A549 (cell line): ENCODE measurements at regions not wholly inside any gene's neighbourhood (a gene's known extent, or its start where the extent isn't known, plus 50 kb on each side); places are given as distances from the start of the nearest gene placed in this dataset.

ENCODE experiments used
- BHLHE40 ChIP-seq: IDR thresholded peaks from 2 replicates; pipeline ENCODE4 v1.6.1; 2012; ENCODE audit warnings: low read depth, low read length, inconsistent platforms
- ESRRA ChIP-seq: fragments of 150-350 bp; IDR thresholded peaks from 2 replicates; pipeline ENCODE4 v1.6.1; 2014; ENCODE audit warnings: mild to moderate bottlenecking, low read length, borderline replicate concordance
- HDAC2 ChIP-seq: fragments of 200-600 bp; sonication (generic); IDR thresholded peaks from 2 replicates; pipeline ENCODE4 v1.6.1; 2016
- TF ChIP-seq, protein P1 (sequence below): fragments of >200 bp; sonication (Bioruptor Twin); formaldehyde crosslinking; IDR thresholded peaks from 3 replicates; pipeline ENCODE4 v1.5.1; 2016
- TF ChIP-seq, protein P2 (sequence below): IDR thresholded peaks from 2 replicates; pipeline ENCODE4 v1.6.1; 2012
- TF ChIP-seq, protein P3 (sequence below): fragments of 250-450 bp; sonication (Bioruptor Pico); IDR thresholded peaks from 2 replicates; pipeline ENCODE4 v1.5.0; 2021; ENCODE audit warnings: mild to moderate bottlenecking, moderate library complexity, borderline replicate concordance

DNA sequence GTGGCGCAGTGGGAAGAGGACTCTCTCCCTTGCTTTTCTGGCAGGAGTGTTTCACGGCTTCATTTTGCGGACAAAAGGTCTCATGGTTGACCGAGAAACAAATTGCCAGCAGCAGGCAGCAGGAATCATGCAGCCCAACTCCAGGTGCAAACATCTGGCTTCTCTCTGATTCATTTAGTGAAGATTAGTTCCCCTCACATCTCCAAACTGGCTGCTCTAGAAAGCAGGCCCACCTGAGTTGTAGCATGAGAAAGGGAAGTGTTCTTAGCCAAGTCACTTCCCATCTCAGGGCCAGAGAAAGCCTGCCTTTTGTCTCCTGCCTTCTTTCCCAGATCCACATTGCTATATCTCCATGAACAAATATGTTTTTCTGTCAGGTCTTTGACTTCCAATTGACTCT lies 120.8 kb upstream of the CCDC196 start:
- TF ChIP-seq HDAC2 (no peak), BHLHE40 (no peak), ESRRA (no peak)
- TF ChIP-seq, protein P1, sequence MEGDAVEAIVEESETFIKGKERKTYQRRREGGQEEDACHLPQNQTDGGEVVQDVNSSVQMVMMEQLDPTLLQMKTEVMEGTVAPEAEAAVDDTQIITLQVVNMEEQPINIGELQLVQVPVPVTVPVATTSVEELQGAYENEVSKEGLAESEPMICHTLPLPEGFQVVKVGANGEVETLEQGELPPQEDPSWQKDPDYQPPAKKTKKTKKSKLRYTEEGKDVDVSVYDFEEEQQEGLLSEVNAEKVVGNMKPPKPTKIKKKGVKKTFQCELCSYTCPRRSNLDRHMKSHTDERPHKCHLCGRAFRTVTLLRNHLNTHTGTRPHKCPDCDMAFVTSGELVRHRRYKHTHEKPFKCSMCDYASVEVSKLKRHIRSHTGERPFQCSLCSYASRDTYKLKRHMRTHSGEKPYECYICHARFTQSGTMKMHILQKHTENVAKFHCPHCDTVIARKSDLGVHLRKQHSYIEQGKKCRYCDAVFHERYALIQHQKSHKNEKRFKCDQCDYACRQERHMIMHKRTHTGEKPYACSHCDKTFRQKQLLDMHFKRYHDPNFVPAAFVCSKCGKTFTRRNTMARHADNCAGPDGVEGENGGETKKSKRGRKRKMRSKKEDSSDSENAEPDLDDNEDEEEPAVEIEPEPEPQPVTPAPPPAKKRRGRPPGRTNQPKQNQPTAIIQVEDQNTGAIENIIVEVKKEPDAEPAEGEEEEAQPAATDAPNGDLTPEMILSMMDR: no peak
- TF ChIP-seq, protein P2, sequence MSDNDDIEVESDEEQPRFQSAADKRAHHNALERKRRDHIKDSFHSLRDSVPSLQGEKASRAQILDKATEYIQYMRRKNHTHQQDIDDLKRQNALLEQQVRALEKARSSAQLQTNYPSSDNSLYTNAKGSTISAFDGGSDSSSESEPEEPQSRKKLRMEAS: no peak
- TF ChIP-seq, protein P3, sequence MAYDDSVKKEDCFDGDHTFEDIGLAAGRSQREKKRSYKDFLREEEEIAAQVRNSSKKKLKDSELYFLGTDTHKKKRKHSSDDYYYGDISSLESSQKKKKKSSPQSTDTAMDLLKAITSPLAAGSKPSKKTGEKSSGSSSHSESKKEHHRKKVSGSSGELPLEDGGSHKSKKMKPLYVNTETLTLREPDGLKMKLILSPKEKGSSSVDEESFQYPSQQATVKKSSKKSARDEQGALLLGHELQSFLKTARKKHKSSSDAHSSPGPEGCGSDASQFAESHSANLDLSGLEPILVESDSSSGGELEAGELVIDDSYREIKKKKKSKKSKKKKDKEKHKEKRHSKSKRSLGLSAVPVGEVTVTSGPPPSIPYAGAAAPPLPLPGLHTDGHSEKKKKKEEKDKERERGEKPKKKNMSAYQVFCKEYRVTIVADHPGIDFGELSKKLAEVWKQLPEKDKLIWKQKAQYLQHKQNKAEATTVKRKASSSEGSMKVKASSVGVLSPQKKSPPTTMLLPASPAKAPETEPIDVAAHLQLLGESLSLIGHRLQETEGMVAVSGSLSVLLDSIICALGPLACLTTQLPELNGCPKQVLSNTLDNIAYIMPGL (CRISPR knock-in tag): no peak
